ENCODE measurements at regions not wholly inside any gene's neighbourhood (a gene's known extent, or its start where the extent isn't known, plus 50 kb on each side); places are given as distances from the start of the nearest gene placed in this dataset.
A peak's percentile ranks its signal among the peaks of the same experiment; 100 is the strongest.
"Not testable (repeated sequence)": the region's sequence is repeated elsewhere in the genome, so short reads cannot be mapped to it uniquely, and the experiment has no call there.

DNA sequence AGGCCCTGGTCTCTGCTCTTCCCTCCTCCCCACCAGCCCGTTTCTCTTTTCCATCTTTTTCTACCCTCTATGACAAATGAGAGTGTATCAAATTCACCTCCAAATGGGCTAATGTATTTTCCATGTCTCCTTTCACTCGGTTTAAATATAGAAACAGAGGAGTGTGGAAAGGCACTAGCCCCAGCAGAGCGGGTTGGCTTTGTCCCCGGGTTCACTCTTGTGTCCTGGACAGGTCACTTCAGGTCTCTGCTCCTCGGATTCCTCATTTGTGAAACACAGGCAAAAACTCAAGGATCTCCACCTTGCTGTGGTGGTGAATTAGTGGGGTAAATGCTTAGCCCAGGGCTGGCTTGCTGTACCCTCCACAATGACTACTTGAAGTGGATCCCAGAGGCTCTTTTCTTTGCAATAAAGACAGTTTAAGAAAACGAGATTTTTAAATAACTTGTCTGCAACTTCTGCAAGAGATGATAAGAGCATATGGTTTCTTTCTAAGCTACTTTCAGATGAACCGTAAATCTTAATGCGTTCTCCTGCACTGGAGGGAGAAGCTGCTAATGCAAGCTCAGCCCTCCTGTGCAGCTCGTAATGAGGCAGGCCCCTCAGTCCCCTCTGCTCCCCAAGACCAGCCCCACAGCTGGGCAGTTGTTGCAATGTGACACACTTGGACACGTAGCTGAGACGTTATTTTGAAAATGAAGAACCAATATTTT lies 292.9 kb downstream of the THBS2 start:
- DNase-seq, result no peak

- DNase-seq, result no peak
These were observed 293.9 kb downstream of the THBS2 start for GRCh38 chr6:168959696-168960095.

GRCh38 chr6:168956884-168957730 lies 296.5 kb downstream of the THBS2 start:
- peak; percentile 49 for DNase-seq

DNA sequence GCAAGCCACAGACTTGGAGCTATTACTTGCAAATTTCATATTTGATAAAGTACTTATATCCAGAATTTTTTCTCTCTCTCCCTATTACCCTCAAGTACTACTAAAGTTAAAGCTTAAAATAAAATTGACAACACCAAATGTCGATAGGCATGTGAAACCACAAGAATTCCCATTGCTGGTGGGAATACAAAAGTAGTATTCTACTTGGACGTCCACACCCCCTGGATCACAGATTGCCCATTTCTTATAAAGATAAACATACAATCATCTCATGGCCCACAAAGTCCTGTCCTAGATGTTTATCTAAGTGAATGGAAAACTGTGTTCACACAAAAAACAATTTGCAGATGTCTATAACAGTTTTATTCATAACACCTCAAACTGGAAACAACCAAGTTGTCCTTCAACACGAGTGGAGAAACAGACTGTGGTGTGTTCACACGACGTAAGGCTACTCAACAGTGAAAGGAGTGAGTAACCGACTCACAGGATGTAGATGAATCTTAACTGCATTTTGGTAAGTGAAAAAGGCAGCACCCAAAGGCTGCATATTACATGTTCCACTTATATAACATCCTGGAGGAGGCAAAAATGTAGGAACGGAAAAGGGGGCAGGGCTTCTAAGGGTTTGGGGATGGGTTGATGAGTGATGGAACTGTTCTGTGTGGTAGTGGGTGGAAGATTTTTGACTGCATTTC lies 297.4 kb downstream of the THBS2 start:
- DNase-seq, result no peak

DNA sequence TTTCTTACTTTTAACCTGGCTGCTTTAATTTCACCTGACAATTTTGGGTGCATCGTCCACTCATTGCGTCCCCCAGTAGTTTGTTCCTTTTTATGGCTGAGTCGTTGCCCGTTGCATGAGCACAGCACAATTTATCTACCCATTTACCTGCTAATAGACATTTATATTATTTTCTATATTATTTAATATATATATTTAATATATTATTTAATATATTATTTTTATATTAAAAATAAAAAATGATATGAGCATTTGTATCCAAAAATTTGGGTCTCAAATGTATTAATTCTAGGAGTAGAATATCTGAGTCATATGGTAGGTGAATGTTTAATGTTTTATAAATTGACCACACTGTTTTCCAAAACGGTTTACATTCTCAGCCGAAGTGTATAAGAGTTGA lies 300.2 kb downstream of the THBS2 start:
- DNase-seq, result no peak

DNA sequence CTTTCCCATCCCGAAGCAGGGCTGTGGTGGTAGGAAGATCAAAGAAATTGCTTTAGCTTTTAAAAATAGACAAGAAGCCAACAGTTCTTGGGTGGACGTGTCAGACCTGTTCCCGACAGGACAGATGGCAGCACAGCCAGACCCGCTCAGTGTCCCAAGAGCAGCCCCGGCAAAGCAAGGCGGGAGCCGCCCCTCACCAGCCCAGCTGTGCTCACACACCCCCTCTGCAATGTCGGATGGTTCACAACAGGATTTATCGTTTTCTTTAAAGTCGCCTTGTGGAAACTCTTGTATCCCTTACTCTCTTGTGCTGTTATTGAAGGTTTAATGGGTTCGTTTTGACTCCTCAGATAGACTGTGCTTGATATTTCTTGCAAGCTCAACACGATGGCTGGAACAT lies 302.4 kb downstream of the THBS2 start:
- no peak for DNase-seq

DNA sequence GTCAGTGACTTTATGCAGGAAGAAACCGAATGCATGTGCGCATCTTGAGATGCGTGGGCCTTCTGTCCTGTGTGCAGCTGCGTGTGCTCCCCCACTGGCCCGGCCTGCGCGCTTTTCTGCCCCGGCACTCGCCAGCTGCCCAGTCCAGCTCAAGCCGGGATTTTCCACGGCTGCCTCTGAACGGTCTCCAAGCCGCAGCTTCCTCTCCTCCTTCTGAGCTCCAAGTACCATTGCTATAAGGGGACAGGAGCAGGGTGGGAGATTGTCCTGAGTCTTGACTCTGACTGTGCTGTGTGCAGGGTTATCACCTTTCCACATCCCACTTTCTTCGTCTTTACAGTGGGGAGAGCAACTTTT lies 302.8 kb downstream of the THBS2 start:
- no peak for DNase-seq

GRCh38 chr6:168949981-168950857 lies 303.4 kb downstream of the THBS2 start:
- DNase-seq, result no peak

GRCh38 chr6:168948990-168949531 lies 304.6 kb downstream of the THBS2 start:
- DNase-seq, result no peak

GRCh38 chr6:168948002-168948401 lies 305.6 kb downstream of the THBS2 start:
- no peak for DNase-seq

GRCh38 chr6:168943231-168943905 lies 310.3 kb downstream of the THBS2 start:
- DNase-seq, result no peak

DNA sequence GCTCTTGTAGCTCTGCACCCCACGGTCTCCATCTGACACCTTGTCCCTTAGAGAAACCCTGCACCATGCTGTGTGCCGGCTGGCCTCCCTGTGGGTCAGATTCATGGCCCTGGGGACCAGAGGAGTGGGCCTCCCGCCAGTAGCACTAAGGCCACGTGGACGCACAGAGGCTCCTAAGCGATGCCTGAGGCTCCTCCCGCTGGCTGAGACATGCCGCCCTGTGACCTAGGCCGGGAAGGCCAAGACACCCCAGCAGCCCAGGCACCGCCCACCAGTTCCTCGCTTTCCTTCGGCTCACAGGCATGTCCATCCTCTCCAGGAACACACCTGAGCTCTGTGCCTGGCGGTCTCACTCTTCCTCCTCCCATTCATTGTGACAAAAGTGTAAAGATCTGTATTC lies 311.0 kb downstream of the THBS2 start:
- DNase-seq, result no peak

- no peak for DNase-seq
These were observed 312.6 kb downstream of the THBS2 start for GRCh38 chr6:168941036-168941435.

GRCh38 chr6:168939796-168940195 lies 313.9 kb downstream of the THBS2 start:
- DNase-seq, result no peak

DNA sequence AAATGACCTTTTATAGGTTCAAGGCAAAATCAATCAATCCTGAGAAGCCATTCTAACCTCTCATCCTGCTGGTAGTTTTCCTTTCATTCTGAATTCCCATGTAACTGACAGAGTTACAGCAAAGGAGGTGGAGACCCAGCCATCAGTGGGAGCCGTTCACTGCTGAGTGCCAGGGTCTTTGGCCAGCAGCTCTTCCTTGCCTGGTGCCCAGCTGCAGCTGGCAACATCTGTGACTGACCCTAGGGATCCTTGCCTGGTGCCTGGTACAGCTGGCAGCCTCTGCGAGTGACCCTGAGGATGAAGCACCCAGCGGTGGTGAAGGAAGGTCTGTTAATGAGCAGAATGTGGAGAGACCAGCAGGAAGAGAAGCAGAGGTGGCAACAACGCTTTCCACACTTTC lies 314.6 kb downstream of the THBS2 start:
- no peak for DNase-seq

DNA sequence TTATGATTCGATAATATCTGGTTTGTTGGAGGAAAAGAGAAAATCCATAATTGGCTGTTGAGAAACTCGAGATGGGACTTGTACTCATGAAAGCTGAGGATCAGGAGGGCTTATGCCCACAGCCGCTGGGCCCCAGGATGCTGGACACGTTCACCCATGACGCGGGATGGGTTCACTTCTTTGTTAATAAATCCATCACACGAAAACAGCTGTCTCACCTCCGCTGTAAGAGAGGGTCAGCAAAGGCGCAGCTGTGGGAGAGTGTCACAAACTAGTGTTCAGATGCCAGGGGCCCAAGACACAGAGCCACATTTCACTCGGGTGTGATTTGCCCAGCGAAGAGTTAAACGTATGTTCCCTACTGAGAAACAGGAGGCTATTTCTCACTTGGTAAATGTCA lies 315.1 kb downstream of the THBS2 start:
- DNase-seq, result no peak

- DNase-seq, result no peak
These were observed 316.6 kb downstream of the THBS2 start for GRCh38 chr6:168937054-168937453.

GRCh38 chr6:168935628-168936010 lies 318.0 kb downstream of the THBS2 start:
- no peak for DNase-seq

GRCh38 chr6:168934660-168935627 lies 318.7 kb downstream of the THBS2 start:
- no peak for DNase-seq

DNA sequence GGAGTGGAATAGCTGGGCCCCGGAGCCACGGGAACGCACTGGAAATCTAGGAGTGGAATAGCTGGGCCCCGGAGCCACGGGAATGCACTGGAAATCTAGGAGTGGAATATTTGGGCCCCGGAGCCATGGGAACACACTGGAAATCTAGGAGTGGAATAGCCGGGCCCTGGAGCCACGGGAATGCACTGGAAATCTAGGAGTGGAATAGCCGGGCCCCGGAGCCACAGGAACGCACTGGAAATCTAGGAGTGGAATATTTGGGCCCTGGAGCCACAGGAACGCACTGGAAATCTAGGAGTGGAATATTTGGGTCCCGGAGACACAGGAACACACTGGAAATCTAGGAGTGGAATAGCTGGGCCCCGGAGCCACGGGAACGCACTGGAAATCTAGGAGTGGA lies 321.5 kb downstream of the THBS2 start:
- DNase-seq, result not testable (repeated sequence)

DNA sequence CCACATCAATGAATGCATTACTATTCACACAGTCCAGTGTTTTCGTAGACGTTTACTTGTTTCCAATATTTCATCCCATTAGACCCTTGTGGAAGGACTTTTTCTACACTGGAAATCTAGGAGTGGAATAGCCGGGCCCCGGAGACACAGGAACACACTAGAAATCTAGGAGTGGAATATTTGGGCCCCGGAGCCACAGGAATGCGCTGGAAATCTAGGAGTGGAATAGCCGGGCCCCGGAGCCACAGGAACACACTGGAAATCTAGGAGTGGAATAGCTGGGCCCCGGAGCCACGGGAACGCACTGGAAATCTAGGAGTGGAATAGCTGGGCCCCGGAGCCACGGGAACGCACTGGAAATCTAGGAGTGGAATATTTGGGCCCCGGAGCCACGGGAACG lies 322.6 kb downstream of the THBS2 start:
- DNase-seq, result not testable (repeated sequence)

Measured in activated CD4-positive, alpha-beta T cell treated with anti-CD3 and anti-CD28 coated beads, Interleukin-2, amount 50 U/mL, for 16 hours (primary cell).